IPS-15b (cell line): ENCODE measurements at regions not wholly inside any gene's neighbourhood (a gene's known extent, or its start where the extent isn't known, plus 50 kb on each side); places are given as distances from the start of the nearest gene placed in this dataset.

ENCODE experiments used
- H3K27me3 ChIP-seq: one replicate; pipeline ENCODE4 v1.6.1; 2013; ENCODE audit warnings: low read length; ENCODE audit not compliant: control insufficient read depth, insufficient read depth
- H3K36me3 ChIP-seq: one replicate; pipeline ENCODE4 v1.6.1; 2013; ENCODE audit warnings: low read length; ENCODE audit not compliant: control insufficient read depth, insufficient read depth
- H3K4me1 ChIP-seq: one replicate; pipeline ENCODE4 v1.6.1; 2013; ENCODE audit warnings: mild to moderate bottlenecking, low read length; ENCODE audit not compliant: control insufficient read depth, insufficient read depth
- H3K4me3 ChIP-seq: one replicate; pipeline ENCODE4 v1.5.1; 2013; ENCODE audit warnings: low read depth, low read length
- H3K9ac ChIP-seq: one replicate; pipeline ENCODE4 v1.6.1; 2013; ENCODE audit warnings: low read depth, mild to moderate bottlenecking, low read length
- H3K9me3 ChIP-seq: one replicate; pipeline ENCODE4 v1.6.1; 2013; ENCODE audit warnings: mild to moderate bottlenecking, low read length; ENCODE audit not compliant: control insufficient read depth, insufficient read depth

GRCh38 chr6:120700001-120700400 lies 634.3 kb downstream of the TBC1D32 start:
- H3K4me3 ChIP-seq = no peak overlapping the region
- H3K36me3 ChIP-seq = no peaks in the 10 kb centered on the region
- H3K9me3 ChIP-seq = no peaks in the 10 kb centered on the region
- no peaks in the 10 kb centered on the region for H3K4me1 ChIP-seq
- H3K27me3 ChIP-seq = no peaks in the 10 kb centered on the region
- H3K9ac ChIP-seq = no peak overlapping the region

- no peaks in the 10 kb centered on the region for H3K9me3 ChIP-seq
- H3K4me3 ChIP-seq = no peak overlapping the region
- H3K27me3 ChIP-seq = no peaks in the 10 kb centered on the region
- no peaks in the 10 kb centered on the region for H3K4me1 ChIP-seq
- no peak overlapping the region for H3K9ac ChIP-seq
- no peaks in the 10 kb centered on the region for H3K36me3 ChIP-seq
These were observed 647.8 kb downstream of the TBC1D32 start for GRCh38 chr6:120686492-120686891.

- H3K36me3 ChIP-seq = no peaks in the 10 kb centered on the region
- H3K4me1 ChIP-seq = no peaks in the 10 kb centered on the region
- H3K9me3 ChIP-seq = no peaks in the 10 kb centered on the region
- H3K27me3 ChIP-seq = no peaks in the 10 kb centered on the region
- no peak overlapping the region for H3K4me3 ChIP-seq
- no peak overlapping the region for H3K9ac ChIP-seq
These were observed 652.1 kb downstream of the TBC1D32 start for GRCh38 chr6:120682145-120682544.

GRCh38 chr6:120681204-120681603 lies 653.1 kb downstream of the TBC1D32 start:
- Histone ChIP-seq H3K4me3 (no peak overlapping the region), H3K9ac (no peak overlapping the region), H3K27me3 (no peaks in the 10 kb centered on the region)

GRCh38 chr6:120675886-120676285 lies 658.4 kb downstream of the TBC1D32 start:
- H3K4me1 ChIP-seq = no peaks in the 10 kb centered on the region
- no peaks in the 10 kb centered on the region for H3K27me3 ChIP-seq
- H3K4me3 ChIP-seq = no peak overlapping the region
- no peak overlapping the region for H3K9ac ChIP-seq
- no peaks in the 10 kb centered on the region for H3K9me3 ChIP-seq
- no peaks in the 10 kb centered on the region for H3K36me3 ChIP-seq

More at GRCh38 chr6:120681204-120681603, 653.1 kb downstream of the TBC1D32 start:
- no peaks in the 10 kb centered on the region for H3K36me3 ChIP-seq
- H3K4me1 ChIP-seq = no peaks in the 10 kb centered on the region
- H3K9me3 ChIP-seq = no peaks in the 10 kb centered on the region

- Histone ChIP-seq H3K9ac (no peak overlapping the region), H3K4me3 (no peak overlapping the region), H3K36me3 (no peaks in the 10 kb centered on the region), H3K4me1 (no peaks in the 10 kb centered on the region), H3K9me3 (no peaks in the 10 kb centered on the region), H3K27me3 (no peaks in the 10 kb centered on the region)
These were observed 662.8 kb downstream of the TBC1D32 start for GRCh38 chr6:120671519-120671918.

- no peak overlapping the region for H3K4me3 ChIP-seq
- H3K9me3 ChIP-seq = no peaks in the 10 kb centered on the region
- H3K4me1 ChIP-seq = no peaks in the 10 kb centered on the region
- H3K9ac ChIP-seq = no peak overlapping the region
- no peaks in the 10 kb centered on the region for H3K27me3 ChIP-seq
- H3K36me3 ChIP-seq = no peaks in the 10 kb centered on the region
These were observed 681.8 kb downstream of the TBC1D32 start for GRCh38 chr6:120652506-120652905.

GRCh38 chr6:120648713-120649112 lies 685.6 kb downstream of the TBC1D32 start:
- Histone ChIP-seq H3K4me1 (no peaks in the 10 kb centered on the region), H3K4me3 (no peak overlapping the region), H3K27me3 (no peaks in the 10 kb centered on the region), H3K36me3 (no peaks in the 10 kb centered on the region), H3K9ac (no peak overlapping the region), H3K9me3 (no peaks in the 10 kb centered on the region)

GRCh38 chr6:120646101-120646500 lies 688.2 kb downstream of the TBC1D32 start:
- Histone ChIP-seq H3K4me3 (no peak overlapping the region), H3K4me1 (no peaks in the 10 kb centered on the region), H3K36me3 (no peaks in the 10 kb centered on the region), H3K9ac (no peak overlapping the region), H3K27me3 (no peaks in the 10 kb centered on the region), H3K9me3 (no peaks in the 10 kb centered on the region)

GRCh38 chr6:120632975-120633374 lies 701.3 kb downstream of the TBC1D32 start:
- Histone ChIP-seq H3K9me3 (no peaks in the 10 kb centered on the region), H3K9ac (no peak overlapping the region), H3K27me3 (no peaks in the 10 kb centered on the region), H3K4me3 (no peak overlapping the region), H3K4me1 (no peaks in the 10 kb centered on the region), H3K36me3 (no peaks in the 10 kb centered on the region)

- Histone ChIP-seq H3K27me3 (no peaks in the 10 kb centered on the region), H3K9ac (no peak overlapping the region), H3K4me3 (no peak overlapping the region), H3K4me1 (no peaks in the 10 kb centered on the region), H3K9me3 (no peaks in the 10 kb centered on the region), H3K36me3 (no peaks in the 10 kb centered on the region)
These were observed 706.7 kb downstream of the TBC1D32 start for GRCh38 chr6:120627612-120628011.

GRCh38 chr6:120622127-120622631 lies 712.1 kb downstream of the TBC1D32 start:
- H3K9me3 ChIP-seq = no peaks in the 10 kb centered on the region
- H3K36me3 ChIP-seq = no peaks in the 10 kb centered on the region
- no peak overlapping the region for H3K4me3 ChIP-seq
- no peak overlapping the region for H3K9ac ChIP-seq
- H3K27me3 ChIP-seq = no peaks in the 10 kb centered on the region
- peaks cover 5% of the 10 kb centered on the region for H3K4me1 ChIP-seq
